Neural cell (in vitro differentiated cells): ENCODE measurements at regions not wholly inside any gene's neighbourhood (a gene's known extent, or its start where the extent isn't known, plus 50 kb on each side); places are given as distances from the start of the nearest gene placed in this dataset.

Experiments used
- H2AFZ ChIP-seq: fragments of 200-600, 300-800 bp; sonication (generic), shearing (Covaris generic); 2 replicates; pipeline ENCODE4 v1.6.0; 2014; ENCODE audit warnings: low read depth, mild to moderate bottlenecking, antibody characterized with exemption, low read length, moderate library complexity
- H3F3A ChIP-seq: fragments of 200-600 bp; shearing (Covaris generic); 2 replicates; pipeline ENCODE4 v1.6.1; 2016; ENCODE audit warnings: mild to moderate bottlenecking, moderate library complexity, mixed read lengths, antibody characterized with exemption, low read length; ENCODE audit not compliant: insufficient read depth, poor library complexity, severe bottlenecking
- H3K27ac ChIP-seq: fragments of 200-600, 300-800 bp; sonication (generic), shearing (Covaris generic); 2 replicates; pipeline ENCODE4 v1.5.1; 2014; ENCODE audit warnings: mild to moderate bottlenecking, low read length, moderate library complexity
- H3K27me3 ChIP-seq: fragments of 300-800, 200-600 bp; sonication (generic), shearing (Covaris generic); 2 replicates; pipeline ENCODE4 v1.6.0; 2014; ENCODE audit warnings: mild to moderate bottlenecking, low read depth, low read length, moderate library complexity; ENCODE audit not compliant: insufficient read depth
- H3K36me3 ChIP-seq: fragments of 300-800, 200-600 bp; sonication (generic), shearing (Covaris generic); 2 replicates; pipeline ENCODE4 v1.5.1; 2014; ENCODE audit warnings: mild to moderate bottlenecking, antibody characterized with exemption, low read length, moderate library complexity; ENCODE audit not compliant: insufficient read depth
- H3K4me2 ChIP-seq: fragments of 300-800, 200-600 bp; sonication (generic), shearing (Covaris generic); 2 replicates; pipeline ENCODE4 v1.6.0; 2014; ENCODE audit warnings: mild to moderate bottlenecking, low read length
- H3K4me3 ChIP-seq: fragments of 300-800, 200-600 bp; sonication (generic), shearing (Covaris generic); 2 replicates; pipeline ENCODE4 v1.5.1; 2014; ENCODE audit warnings: mild to moderate bottlenecking, low read length, moderate library complexity
- H3K79me2 ChIP-seq: fragments of 200-600 bp; shearing (Covaris generic); replicated peaks from 2 replicates; pipeline ENCODE4 v1.6.0; 2014; ENCODE audit warnings: mild to moderate bottlenecking, low read length, moderate library complexity; ENCODE audit not compliant: insufficient read depth
- H3K9ac ChIP-seq: fragments of 300-800, 200-600 bp; sonication (generic), shearing (Covaris generic); 2 replicates; pipeline ENCODE4 v1.6.1; 2016; ENCODE audit warnings: mild to moderate bottlenecking, low read length, mixed read lengths
- H3K9me2 ChIP-seq: fragments of 200-600 bp; shearing (Covaris generic); 2 replicates; pipeline ENCODE4 v1.6.1; 2016; ENCODE audit warnings: mild to moderate bottlenecking, low read length, mixed read lengths; ENCODE audit not compliant: insufficient read depth
- H3K9me3 ChIP-seq: fragments of 200-600, 300-800 bp; sonication (generic), shearing (Covaris generic); 2 replicates; pipeline ENCODE4 v1.6.1; 2016; ENCODE audit warnings: mild to moderate bottlenecking, mixed run types, low read length, moderate library complexity, mixed read lengths
- H4K20me1 ChIP-seq: fragments of 200-600 bp; shearing (Covaris generic); 2 replicates; pipeline ENCODE4 v1.6.1; 2016; ENCODE audit warnings: mild to moderate bottlenecking, mixed run types; ENCODE audit not compliant: insufficient read depth
- CTCF ChIP-seq: fragments of 450-650 bp; IDR thresholded peaks from 2 replicates; pipeline ENCODE4 v1.5.1; 2014; ENCODE audit warnings: antibody characterized with exemption, mild to moderate bottlenecking, moderate library complexity; ENCODE audit not compliant: poor library complexity, severe bottlenecking
- EP300 ChIP-seq: fragments of 450-650 bp; conservative IDR thresholded peaks from 2 replicates; pipeline ENCODE4 v1.6.1; 2014; ENCODE audit warnings: antibody characterized with exemption, mild to moderate bottlenecking, moderate library complexity; ENCODE audit not compliant: poor library complexity, severe bottlenecking
- EZH2 ChIP-seq: fragments of 200-600, 300-800 bp; shearing (Covaris generic), sonication (generic); IDR thresholded peaks from 2 replicates; pipeline ENCODE4 v1.6.1; 2014; ENCODE audit warnings: antibody characterized with exemption, low read length, borderline replicate concordance, mild to moderate bottlenecking; ENCODE audit not compliant: insufficient read depth, poor library complexity, severe bottlenecking
- MXI1 ChIP-seq: fragments of 450-650 bp; conservative IDR thresholded peaks from 2 replicates; pipeline ENCODE4 v1.6.1; 2014; ENCODE audit warnings: antibody characterized with exemption, mild to moderate bottlenecking; ENCODE audit not compliant: poor library complexity, severe bottlenecking
- POLR2AphosphoS5 ChIP-seq: IDR thresholded peaks from 2 replicates; pipeline ENCODE4 v1.6.1; 2012
- RAD21 ChIP-seq: fragments of 450-650 bp; conservative IDR thresholded peaks from 2 replicates; pipeline ENCODE4 v1.6.1; 2014; ENCODE audit warnings: antibody characterized with exemption, mild to moderate bottlenecking, moderate library complexity
- REST ChIP-seq: IDR thresholded peaks from 2 replicates; pipeline ENCODE4 v1.6.1; 2012; ENCODE audit warnings: borderline replicate concordance
- SMC3 ChIP-seq: fragments of 450-650 bp; conservative IDR thresholded peaks from 2 replicates; pipeline ENCODE4 v1.6.1; 2014; ENCODE audit warnings: antibody characterized with exemption, mild to moderate bottlenecking, moderate library complexity; ENCODE audit not compliant: poor library complexity
- TAF1 ChIP-seq: IDR thresholded peaks from 2 replicates; pipeline ENCODE4 v1.6.1; 2012; ENCODE audit warnings: low read depth

GRCh38 chr2:160667811-160668210, 174.2 kb upstream of the RBMS1 start:
- H4K20me1 ChIP-seq: no peaks in the 10 kb centered on the region
- no peaks in the 10 kb centered on the region for H3K79me2 ChIP-seq
- no peak overlapping the region for H3K9ac ChIP-seq
- no peak overlapping the region for H3K4me3 ChIP-seq
- no peaks in the 10 kb centered on the region for H3K27me3 ChIP-seq
- no peak overlapping the region for H3K4me2 ChIP-seq
- no peaks in the 10 kb centered on the region for H3F3A ChIP-seq
- H3K27ac ChIP-seq: no peak overlapping the region
- H3K36me3 ChIP-seq: no peaks in the 10 kb centered on the region
- no peaks in the 10 kb centered on the region for H3K9me3 ChIP-seq
- no peak for TF ChIP-seq MXI1
- TF ChIP-seq REST: no peak
- no peak for TF ChIP-seq EZH2
- no peak for TF ChIP-seq POLR2AphosphoS5
- TF ChIP-seq RAD21: no peak
- TF ChIP-seq TAF1: no peak
- no peak for TF ChIP-seq SMC3
- no peaks in the 10 kb centered on the region for H3K9me2 ChIP-seq
- H2AFZ ChIP-seq: no peak overlapping the region

GRCh38 chr2:160670618-160671017, 177.0 kb upstream of the RBMS1 start:
- no peak for TF ChIP-seq MXI1
- no peak for TF ChIP-seq EZH2
- no peak for TF ChIP-seq POLR2AphosphoS5
- TF ChIP-seq REST: no peak
- TF ChIP-seq SMC3: no peak
- no peak for TF ChIP-seq EP300
- TF ChIP-seq CTCF: no peak
- TF ChIP-seq RAD21: no peak
- no peaks in the 10 kb centered on the region for H3F3A ChIP-seq
- H3K4me3 ChIP-seq: no peak overlapping the region
- H3K9me3 ChIP-seq: no peaks in the 10 kb centered on the region
- no peaks in the 10 kb centered on the region for H3K79me2 ChIP-seq
- H4K20me1 ChIP-seq: no peaks in the 10 kb centered on the region
- H3K9me2 ChIP-seq: no peaks in the 10 kb centered on the region
- no peak overlapping the region for H2AFZ ChIP-seq
- H3K4me2 ChIP-seq: no peak overlapping the region
- no peaks in the 10 kb centered on the region for H3K27me3 ChIP-seq
- no peak overlapping the region for H3K27ac ChIP-seq
- no peaks in the 10 kb centered on the region for H3K36me3 ChIP-seq
- no peak overlapping the region for H3K9ac ChIP-seq
